ENCODE measurements at regions not wholly inside any gene's neighbourhood (a gene's known extent, or its start where the extent isn't known, plus 50 kb on each side); places are given as distances from the start of the nearest gene placed in this dataset.
"Not testable (repeated sequence)": the region's sequence is repeated elsewhere in the genome, so short reads cannot be mapped to it uniquely, and the experiment has no call there.

DNA sequence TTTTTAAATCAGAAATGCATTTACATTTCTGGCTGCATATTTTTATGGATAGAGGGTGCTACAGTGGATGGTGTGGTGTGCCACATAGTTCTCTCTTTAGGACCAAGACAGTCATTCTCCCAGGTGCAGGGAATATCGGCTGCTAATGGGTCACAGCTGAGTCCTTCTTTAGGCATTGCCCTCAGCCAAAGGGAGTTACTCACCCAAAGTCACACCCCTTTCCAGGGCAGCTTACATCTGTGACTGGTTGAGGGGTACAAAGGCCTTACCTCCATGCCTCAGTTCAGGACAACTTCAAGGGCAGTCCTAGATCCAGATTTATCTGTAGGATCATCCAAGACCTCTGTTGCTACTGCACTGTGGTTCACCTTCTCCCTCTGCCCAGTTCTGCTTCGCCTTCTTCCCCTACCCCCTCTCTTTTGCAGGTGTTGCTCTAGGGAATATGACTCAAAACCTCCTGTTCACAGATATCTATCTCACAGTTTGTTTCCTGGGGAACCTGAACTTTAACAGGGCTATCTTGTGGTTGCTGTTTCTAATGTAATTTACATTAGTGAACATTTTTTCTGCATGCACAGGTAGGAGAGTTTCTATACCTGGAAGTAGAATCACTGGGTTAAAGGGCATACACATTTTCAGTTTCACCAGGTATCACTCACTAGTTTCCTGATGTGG, 413.9 kb downstream of the RPS6KC1 start:
- no peak for DNase-seq (ENCODE audit: low read depth, low spot score)

DNA sequence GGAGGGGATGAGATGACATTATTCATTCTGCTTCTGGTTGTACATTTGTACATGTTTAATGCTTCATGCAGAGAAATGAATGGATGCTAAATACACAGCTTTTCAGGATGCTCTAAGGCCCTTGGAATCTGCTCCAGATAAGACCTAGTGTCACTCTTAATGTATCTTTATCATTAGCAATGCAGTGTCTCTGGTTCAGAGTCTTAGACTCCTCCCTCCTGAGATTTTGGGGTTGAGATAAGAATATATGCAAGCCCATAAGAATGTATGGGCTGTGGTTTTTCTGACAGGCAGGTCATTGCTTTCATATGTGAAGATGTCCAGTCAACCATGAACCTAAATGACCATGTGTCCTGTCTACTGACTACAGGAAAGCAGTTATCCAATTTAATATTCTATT, 415.5 kb downstream of the RPS6KC1 start:
- no peak for DNase-seq (ENCODE audit: low read depth, low spot score)

DNA sequence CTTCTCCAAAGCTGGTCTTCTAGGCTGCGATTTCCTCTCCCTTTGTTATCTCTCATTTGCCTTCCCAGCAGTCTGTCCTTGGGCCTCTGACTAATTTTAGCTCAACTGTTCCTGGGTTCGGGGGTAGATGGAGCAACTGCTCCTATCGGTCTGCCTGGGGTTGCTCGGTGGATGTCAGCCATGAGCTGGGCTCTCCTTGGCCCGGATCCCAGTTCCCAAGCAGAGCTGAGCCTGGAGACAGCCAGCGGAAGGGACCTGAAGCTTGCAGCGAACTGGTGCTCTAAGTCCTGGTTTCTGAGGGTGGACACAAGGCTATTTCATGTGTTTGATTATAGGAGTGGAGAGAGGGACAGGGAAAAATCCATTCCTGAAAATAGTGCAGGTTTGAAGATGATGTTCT, 423.0 kb downstream of the RPS6KC1 start:
- DNase-seq (ENCODE audit: low read depth, low spot score), result no peak

DNA sequence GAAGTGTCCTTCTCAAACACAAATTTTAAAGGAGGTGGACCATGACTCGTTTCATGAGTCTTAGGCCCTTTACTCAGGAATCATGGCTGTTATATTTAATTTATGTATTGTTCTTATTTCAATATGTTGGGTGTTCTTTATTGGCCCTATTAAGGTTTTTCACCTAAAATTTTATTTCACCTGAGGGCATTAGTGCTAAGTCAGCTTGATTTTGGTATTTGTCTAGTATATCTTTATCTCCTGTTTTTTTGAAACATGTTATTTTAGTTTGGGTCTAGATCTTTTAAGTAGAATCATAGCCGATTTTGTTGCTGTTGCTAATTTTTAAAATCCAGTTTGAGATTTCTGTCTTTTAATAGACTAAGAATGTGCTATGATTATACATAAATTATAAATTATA, 430.4 kb downstream of the RPS6KC1 start:
- DNase-seq (ENCODE audit: low read depth, low spot score), result no peak

DNA sequence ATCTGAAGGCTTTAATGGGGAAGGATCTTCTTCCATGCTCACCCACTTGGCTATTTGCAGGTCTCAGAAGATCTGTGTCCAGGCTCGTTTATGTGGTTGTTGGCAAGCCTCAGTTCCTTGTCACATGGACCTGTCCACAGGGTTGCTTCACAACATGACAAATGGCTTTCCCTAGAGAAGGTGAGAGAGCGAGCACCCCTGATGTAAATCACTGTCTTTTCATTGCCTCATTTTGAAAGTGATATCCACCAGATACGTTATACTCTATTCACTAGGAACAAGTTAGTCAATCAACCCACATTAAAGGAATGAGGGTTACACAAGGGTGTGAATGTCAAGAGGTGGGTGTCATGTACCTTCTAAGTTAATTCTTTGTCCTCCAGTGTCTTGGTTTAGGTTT, 433.3 kb downstream of the RPS6KC1 start:
- DNase-seq (ENCODE audit: low read depth, low spot score), result no peak

DNA sequence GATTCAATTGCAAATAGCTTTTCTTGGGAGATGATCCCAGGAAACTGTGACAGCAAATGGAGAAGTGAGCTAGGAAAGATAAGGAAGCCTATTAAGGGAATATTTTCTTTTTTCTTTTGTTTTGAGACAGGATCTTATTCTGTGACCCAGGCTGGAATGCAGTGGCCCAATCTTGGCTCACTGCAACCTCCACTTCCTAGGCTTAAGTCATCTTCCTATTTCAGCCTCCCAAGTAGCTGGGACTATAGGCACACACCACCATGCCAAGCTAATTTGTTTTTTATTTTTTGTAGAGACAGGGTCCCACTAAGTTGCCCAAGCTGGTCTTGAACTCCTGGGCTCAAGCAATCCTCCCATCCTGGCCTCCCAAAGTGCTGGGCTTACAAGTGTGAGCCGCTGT, 433.7 kb downstream of the RPS6KC1 start:
- no peak for DNase-seq (ENCODE audit: low read depth, low spot score)

DNA sequence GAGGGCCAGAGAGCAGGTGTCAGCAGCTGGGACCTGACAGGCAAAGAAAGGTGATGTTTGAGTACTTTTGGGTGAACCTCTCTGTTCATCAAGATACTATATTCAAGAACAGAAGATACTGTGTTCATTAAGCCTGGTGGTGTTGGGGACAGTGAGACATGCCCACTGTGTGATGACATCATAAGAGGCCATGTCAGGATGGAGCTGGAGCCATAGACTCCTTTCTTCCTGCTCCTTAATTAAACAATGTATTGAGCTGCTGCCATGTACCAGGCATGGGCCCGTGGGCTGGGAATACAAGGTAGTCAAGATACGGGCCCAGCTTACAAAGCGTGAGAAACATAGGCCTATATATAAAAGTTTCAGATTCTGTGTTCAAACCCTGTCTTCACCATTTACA, 435.4 kb downstream of the RPS6KC1 start:
- no peak for DNase-seq (ENCODE audit: low read depth, low spot score)

DNA sequence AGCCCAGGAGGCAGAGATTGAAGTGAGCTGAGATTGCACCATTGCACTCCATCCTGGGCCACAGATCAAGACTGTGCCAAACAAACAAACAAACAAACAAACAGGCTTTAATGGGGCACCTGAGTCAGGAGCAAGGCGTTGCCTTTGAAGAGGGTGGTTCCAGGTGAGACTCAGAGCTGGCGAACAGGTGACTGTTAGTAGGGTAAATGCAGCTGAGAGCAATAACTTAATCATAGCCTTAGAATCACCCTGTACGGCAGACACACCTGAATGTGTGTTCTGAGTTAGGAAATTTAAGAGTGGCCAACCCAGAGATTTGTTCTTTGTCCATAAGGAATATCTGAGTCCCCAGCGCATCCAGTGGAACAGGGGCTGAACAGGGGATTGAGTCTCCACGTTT, 440.4 kb downstream of the RPS6KC1 start:
- DNase-seq (ENCODE audit: low read depth, low spot score), result no peak

DNA sequence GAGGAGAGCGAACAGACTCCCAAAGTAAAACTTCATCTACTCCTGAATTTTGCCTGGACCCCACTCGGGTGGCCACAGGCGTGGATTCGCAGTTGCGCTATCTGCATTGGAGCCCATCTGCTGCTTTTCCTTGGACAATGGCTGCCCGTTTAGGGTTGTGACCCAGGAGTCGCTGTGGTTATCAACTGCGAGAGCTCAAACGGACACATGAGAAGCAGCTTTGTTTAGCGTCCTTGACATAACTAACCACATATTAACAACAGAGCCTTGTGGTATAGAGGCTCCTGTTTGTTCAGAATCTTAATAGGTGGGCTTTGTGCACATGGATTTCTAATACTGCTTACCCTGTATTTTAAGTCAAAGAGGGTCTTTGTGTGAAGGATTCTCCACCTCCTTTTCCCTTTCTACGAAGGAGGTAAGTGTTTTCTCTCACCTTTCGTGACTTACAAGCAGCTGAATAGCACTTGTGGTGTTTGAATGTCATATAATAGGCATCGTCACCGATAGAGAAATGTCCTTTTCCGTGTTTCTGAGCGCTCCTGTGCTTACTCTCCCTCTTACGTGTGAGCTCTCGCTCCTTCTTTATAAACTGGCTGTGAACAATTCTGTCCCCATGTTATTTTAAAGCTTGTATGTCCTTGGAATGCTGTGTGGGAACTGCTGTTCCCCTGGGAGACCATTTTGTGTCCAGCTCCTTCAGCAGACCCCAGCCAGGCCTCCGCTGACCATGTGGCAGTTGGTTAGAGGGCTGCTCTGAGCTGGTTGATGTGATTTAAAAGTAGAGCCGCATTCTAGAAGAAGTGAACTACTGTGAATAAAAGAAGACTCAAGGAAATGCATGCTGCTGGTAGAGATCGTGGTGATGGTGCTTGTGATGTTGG, 441.4 kb downstream of the RPS6KC1 start:
- no peak for DNase-seq (ENCODE audit: low read depth, low spot score)

DNA sequence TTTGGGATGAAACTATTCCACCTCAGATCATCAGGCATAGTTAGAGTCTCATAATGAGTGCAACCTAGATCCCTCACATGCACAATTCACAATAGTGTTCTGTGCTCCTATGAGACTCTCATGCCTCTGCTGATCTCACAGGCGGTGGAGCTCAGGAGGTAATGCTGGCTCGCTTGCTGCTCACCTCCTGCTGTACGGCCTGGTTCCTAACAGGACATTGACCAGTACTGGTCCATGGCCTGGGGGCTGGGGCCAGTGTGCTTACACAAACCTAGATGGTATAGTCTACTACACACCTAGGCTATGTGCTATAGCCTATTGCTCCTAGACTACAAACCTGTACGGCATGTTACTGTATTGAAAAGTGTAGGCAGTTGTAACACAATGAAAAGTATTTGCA, 448.4 kb downstream of the RPS6KC1 start:
- DNase-seq (ENCODE audit: low read depth, low spot score), result no peak

DNA sequence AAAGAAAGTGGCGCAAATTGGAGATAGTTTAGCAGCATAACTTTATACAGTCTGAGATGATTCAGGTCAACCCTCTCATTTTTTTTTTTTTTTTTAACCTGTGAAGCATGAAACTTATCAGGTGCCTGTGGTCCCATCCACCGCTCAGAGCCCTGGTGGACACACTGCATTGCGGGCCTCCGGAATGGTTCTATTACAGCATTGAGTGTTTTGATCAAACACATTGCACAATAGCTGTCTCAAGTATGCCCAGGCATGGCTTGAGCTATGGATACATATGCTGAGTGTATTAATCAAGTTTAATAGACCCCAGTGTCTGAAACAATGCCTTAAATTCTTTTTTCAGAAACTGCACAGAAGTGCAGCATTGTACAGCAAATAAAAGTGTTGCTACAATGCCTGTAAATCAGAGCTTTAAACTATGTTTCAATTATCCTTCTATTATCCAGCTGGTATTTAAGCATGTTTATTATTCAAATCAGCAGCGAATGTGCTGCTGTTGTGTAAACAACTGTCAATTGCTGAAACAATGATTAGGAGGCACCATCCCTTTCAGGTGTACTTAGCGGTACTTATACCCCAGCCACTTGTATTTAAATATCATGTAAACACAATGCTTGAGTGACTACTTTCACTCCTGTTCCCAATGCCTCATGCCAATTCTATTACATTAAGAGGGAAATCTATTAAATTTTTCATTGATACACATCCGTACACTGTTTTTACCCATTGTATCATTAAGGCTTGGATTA, 456.6 kb downstream of the RPS6KC1 start:
- no peak for DNase-seq (ENCODE audit: low read depth, low spot score)

DNA sequence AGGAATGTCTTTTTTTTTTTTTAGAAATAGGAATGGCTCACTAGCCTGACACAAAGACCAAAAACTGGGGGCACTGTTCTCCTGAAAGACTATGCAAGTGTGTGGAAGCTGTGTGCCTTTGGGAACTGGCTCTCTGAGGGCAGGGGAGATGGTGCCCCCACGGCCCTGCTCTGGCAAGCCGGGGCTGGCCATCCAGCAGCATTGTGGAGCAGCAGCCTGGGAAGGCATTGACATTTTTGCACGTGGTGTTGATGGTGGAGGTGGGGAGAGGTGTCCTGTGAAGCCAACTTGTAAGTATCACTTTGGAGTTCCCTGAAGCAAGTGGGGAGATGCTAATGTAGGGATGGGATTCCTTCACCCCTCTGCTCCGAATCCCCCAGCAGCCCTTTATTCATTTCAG, 460.1 kb downstream of the RPS6KC1 start:
- no peak for DNase-seq (ENCODE audit: low read depth, low spot score)

DNA sequence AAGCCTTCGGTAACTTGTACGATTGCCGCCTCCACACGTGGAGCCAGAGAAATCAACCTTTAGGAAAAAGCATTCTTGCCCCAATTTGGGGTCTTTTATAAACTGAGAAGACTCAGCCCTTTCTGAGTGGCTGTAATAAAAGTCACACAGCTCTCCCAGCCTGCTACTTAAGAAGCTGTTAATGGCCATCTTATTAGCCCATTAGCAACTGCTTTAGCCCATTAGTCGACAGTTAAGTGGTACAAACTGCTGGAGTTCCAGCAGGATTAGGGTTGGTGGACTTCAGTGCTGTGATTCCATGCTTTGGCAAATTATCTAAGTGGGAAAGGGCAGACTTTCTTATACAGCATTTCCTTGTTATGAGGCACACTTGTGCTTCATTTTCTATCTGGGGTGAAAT, 461.3 kb downstream of the RPS6KC1 start:
- DNase-seq (ENCODE audit: low read depth, low spot score), result no peak

DNA sequence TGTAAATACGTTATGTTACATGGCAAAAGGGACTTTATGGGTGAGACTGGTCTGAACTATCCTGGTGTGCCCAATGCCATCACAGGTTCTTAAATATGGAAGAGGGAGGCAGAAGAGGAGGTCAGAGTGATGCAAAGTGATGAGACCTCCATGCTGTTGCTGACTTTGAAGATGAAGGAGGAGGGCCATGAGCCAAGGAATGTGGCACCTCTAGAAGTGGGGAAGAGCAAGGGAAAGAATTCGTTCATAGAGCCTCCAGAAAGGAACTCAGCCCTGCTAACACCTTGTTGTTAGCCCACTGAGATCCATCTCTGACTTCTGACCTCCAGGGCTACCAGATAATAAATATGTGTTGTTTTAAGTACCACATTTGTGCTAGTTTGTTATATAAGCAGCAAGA, 462.0 kb downstream of the RPS6KC1 start:
- DNase-seq (ENCODE audit: low read depth, low spot score), result no peak

DNA sequence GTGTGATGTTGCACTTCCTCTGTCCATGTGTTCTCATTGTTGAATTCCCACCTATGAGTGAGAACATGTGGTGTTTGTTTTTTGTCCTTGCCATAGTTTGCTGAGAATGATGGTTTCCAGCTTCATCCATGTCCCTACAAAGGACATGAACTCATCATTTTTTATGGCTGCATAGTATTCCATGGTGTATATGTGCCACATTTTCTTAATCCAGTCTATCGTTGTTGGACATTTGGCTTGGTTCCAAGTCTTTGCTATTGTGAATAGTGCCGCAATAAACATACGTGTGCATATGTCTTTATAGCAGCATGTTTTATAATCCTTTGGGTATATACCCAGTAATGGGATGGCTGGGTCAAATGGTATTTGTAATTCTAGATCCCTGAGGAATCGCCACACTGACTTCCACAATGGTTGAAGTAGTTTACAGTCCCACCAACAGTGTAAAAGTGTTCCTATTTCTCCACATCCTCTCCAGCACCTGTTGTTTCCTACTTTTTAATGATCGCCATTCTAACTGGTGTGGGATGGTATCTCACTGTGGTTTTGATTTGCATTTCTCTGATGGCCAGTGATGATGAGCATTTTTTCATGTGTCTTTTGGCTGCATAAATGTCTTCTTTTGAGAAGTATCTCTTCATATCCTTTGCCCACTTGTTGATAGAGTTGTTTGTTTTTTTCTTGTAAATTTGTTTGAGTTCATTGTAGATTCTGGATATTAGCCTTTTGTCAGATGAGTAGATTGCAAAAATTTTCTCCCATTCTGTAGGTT, 463.6 kb downstream of the RPS6KC1 start:
- not testable (repeated sequence) for DNase-seq (ENCODE audit: low read depth, low spot score)

DNA sequence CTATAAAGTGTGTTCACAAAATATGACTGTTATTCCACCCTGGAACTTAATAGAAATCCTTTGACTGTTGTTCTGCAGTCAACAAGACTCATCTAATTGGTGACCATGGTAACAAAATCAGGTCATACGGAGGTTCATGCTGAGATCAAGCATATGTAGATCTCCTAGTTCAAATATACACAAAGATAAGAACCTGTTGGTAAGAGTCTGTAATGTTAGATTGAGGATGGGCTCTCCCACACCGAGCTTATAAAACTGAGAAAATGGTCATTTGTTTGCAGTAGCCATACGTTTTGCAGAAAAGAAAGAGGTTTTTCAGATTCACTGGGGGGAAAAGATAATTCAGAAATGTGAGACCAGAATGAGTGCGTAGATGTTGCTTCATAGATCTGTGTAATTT, 468.1 kb downstream of the RPS6KC1 start:
- no peak for DNase-seq (ENCODE audit: low read depth, low spot score)

DNA sequence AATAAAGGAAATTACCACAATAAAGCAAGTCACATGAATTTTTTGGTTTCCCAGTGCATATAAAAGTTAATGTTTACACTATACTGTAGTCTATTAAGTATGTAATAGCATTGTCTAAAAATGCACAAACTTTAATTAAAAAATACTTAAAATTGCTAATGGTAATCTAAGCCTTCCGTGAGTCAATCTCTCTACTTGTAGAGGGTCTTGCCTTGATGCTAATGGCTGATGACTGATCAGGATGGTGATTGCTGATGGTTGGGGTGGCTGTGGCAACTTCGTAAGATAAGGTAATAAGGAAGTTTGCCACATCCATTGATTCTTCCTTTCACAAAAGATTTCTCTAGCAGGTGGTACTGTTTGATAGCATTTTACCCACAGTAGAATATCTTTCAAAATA, 466.6 kb upstream of the PROX1 start:
- DNase-seq (ENCODE audit: low read depth, low spot score), result no peak

DNA sequence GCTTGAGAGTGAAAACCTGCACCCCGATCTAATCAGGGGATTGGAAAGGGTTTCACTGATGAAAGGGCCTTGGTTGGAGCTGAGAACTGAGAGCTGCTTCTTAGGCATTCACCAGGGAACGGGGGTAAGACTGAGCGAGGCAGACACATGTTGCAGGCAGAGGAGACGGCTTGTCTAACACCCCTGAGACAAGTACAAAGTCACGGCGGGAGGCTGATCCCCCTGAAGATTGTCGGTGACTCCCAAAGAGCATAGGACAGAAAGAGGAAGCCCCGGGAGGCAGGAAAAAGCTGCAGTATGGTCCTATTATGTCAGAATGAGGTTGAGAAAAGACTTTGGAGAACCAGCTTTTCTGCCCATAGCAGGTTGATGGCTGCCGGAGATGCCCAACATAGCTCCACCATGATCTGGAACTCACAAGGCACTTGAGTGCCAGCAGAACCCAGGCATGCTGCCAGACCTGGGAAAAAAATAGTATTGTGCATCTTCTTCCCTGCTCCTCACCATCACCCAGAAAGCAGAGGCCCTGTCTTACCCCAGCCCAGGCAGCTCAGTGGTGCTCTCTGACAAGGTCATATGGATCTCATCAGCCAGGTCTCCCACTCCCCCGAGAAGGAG, 463.9 kb upstream of the PROX1 start:
- DNase-seq (ENCODE audit: low read depth, low spot score), result no peak

DNA sequence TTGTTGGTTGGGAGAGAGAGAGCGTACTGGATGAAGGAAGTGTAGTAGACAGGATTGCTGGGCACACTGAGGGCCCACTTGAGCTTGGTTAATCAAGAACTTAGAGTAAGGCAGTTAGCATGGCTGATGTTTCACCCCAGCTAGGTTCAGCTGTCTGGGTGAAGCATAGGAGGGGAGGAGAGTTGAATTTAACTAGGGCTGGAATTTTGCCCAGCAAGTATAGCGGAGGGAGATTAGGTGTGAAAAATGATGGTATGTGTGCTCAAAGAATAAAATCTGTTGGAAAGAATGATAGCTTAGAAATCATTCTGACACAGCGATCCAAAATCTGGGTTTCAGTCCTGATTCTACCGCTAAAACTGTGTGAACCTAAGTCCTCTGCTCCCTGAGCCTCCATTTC, 461.5 kb upstream of the PROX1 start:
- DNase-seq (ENCODE audit: low read depth, low spot score), result no peak

DNA sequence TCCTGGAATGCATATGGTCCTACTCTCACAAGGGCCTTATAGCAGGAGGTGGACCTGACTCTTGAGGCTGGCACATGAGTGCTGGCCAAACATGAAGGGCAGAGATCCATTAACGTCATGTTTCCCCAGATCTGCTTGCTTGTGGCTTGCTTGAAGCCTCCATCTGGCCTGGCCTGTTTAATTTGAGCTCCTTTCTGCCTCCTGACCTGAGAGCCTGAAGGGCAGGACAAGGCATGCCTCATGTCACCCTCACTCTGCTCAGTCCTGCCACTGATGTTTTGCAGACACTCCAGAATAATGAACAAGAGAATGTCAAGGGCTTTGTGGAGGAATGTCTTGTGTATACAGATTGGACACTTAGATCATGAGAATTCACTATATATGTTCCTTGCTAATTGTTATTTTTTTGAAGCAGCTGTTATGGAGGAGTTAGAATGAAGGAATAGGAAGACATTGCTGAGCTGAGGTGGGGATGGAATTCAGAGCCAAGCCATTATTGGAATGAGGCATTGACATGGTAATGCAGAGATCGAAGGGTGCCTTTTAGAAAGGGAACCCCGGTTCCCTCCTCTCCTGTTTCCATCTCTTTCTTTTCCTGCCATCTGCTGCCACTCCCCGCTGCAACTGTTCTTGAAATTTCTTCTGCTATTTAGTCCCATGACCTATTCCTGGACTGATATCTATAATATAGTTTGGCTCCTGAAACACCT, 457.0 kb upstream of the PROX1 start:
- no peak for DNase-seq (ENCODE audit: low read depth, low spot score)

Data from brain pericyte (primary cell).